ENCODE measurements at regions not wholly inside any gene's neighbourhood (a gene's known extent, or its start where the extent isn't known, plus 50 kb on each side); places are given as distances from the start of the nearest gene placed in this dataset.

DNA sequence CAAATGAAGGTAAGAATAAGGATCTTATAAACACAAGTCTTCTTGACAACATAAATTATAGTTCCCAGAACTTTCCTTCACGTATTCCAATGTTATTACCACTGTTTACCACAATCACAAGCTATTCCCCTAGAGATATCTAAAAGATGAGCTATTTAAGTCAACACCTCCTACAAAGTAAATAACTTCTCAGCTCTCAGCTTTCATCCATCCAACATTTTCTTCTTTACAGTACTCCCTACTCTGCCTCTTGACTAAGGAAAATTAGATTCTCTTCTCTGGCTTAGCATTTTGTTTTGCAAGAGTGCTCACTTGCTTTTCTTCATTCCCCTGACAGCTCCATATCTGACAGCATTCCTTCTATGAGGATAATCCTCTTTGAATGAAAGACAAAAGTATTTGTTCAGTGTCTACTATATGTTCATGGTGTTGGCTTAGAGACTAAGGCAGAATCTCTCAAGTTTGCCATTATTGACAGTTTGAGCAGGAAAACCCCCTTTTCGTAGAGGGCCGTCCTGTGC, 93.0 kb upstream of the IL6 start:
- TF ChIP-seq CTCF (IDR thresholded peaks at IDR 0.05): no peak
- TF ChIP-seq, protein P1, sequence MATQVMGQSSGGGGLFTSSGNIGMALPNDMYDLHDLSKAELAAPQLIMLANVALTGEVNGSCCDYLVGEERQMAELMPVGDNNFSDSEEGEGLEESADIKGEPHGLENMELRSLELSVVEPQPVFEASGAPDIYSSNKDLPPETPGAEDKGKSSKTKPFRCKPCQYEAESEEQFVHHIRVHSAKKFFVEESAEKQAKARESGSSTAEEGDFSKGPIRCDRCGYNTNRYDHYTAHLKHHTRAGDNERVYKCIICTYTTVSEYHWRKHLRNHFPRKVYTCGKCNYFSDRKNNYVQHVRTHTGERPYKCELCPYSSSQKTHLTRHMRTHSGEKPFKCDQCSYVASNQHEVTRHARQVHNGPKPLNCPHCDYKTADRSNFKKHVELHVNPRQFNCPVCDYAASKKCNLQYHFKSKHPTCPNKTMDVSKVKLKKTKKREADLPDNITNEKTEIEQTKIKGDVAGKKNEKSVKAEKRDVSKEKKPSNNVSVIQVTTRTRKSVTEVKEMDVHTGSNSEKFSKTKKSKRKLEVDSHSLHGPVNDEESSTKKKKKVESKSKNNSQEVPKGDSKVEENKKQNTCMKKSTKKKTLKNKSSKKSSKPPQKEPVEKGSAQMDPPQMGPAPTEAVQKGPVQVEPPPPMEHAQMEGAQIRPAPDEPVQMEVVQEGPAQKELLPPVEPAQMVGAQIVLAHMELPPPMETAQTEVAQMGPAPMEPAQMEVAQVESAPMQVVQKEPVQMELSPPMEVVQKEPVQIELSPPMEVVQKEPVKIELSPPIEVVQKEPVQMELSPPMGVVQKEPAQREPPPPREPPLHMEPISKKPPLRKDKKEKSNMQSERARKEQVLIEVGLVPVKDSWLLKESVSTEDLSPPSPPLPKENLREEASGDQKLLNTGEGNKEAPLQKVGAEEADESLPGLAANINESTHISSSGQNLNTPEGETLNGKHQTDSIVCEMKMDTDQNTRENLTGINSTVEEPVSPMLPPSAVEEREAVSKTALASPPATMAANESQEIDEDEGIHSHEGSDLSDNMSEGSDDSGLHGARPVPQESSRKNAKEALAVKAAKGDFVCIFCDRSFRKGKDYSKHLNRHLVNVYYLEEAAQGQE (IDR thresholded peaks at IDR 0.05; ENCODE audit: insufficient read depth in 1 of 2, low read depth in 2 of 2, low read length in 1 of 2): no peak
- no peak for TF ChIP-seq POLR2AphosphoS5 (IDR thresholded peaks at IDR 0.05; ENCODE audit: low read depth, low read length)
- no peak for TF ChIP-seq SIN3A (IDR thresholded peaks at IDR 0.05; ENCODE audit: borderline replicate concordance, insufficient read depth, low read depth, low read length)
